Keratinocyte (primary cell): ENCODE measurements at regions not wholly inside any gene's neighbourhood (a gene's known extent, or its start where the extent isn't known, plus 50 kb on each side); places are given as distances from the start of the nearest gene placed in this dataset.

Experiments
- DNase-seq: peaks from one replicate; pipeline ENCODE4 v3.0.0-alpha.2; 2011; ENCODE audit warnings: low read depth, missing footprints, low spot score
- FAIRE-seq: peaks from 2 replicates; lab custom pipeline; 2011; peaks lifted over from hg19 to GRCh38; lab: Jason Lieb, UNC
- H2AFZ ChIP-seq: 2 replicates; pipeline ENCODE4 v1.6.0; 2012; ENCODE audit warnings: low read length, control low read depth, inconsistent platforms; ENCODE audit not compliant: control insufficient read depth
- H3K27ac ChIP-seq: 2 replicates; pipeline ENCODE4 v1.5.1; 2011; ENCODE audit warnings: low read length; ENCODE audit not compliant: control insufficient read depth, insufficient read depth
- H3K27me3 ChIP-seq: 3 replicates; pipeline ENCODE4 v1.6.0; 2011; ENCODE audit warnings: low read length; ENCODE audit not compliant: control insufficient read depth, insufficient read depth; ENCODE audit errors: extremely low read depth
- H3K36me3 ChIP-seq, 2 experiments: 2 replicates in 1 of 2; 3 replicates in 1 of 2; pipeline ENCODE4 v1.5.1; 2011; ENCODE audit warnings: low read length in 2 of 2, mild to moderate bottlenecking in 1 of 2; ENCODE audit not compliant: control insufficient read depth in 2 of 2, insufficient read depth in 2 of 2; ENCODE audit errors: extremely low read depth in 1 of 2
- H3K4me1 ChIP-seq: 3 replicates; pipeline ENCODE4 v1.5.1; 2011; ENCODE audit warnings: low read length; ENCODE audit not compliant: control insufficient read depth, insufficient read depth; ENCODE audit errors: extremely low read depth
- H3K4me2 ChIP-seq: 3 replicates; pipeline ENCODE4 v1.6.0; 2011; ENCODE audit warnings: low read depth, low read length; ENCODE audit not compliant: control insufficient read depth, insufficient read depth; ENCODE audit errors: extremely low read depth
- H3K4me3 ChIP-seq, 3 experiments: fragments of 200-600 bp in 1 of 3; sonication (generic) in 1 of 3; 2 replicates in 2 of 3; 3 replicates in 1 of 3; pipeline ENCODE4 v1.5.1; 2011 to 2016; ENCODE audit warnings: low read length in 3 of 3, mild to moderate bottlenecking in 3 of 3, control low read depth in 2 of 3, inconsistent platforms in 1 of 3, low read depth in 1 of 3, mixed read lengths in 1 of 3, mixed run types in 1 of 3, moderate library complexity in 1 of 3; ENCODE audit not compliant: control insufficient read depth in 2 of 3, insufficient read depth in 2 of 3; ENCODE audit errors: extremely low read depth in 1 of 3
- H3K79me2 ChIP-seq: 2 replicates; pipeline ENCODE4 v1.6.0; 2012; ENCODE audit warnings: low read length; ENCODE audit not compliant: control insufficient read depth, insufficient read depth
- H3K9ac ChIP-seq: 3 replicates; pipeline ENCODE4 v1.6.0; 2011; ENCODE audit warnings: low read length; ENCODE audit not compliant: control insufficient read depth, insufficient read depth; ENCODE audit errors: extremely low read depth
- H3K9me1 ChIP-seq: 3 replicates; pipeline ENCODE4 v1.6.0; 2011; ENCODE audit warnings: low read length; ENCODE audit not compliant: control insufficient read depth, insufficient read depth; ENCODE audit errors: extremely low read depth
- H3K9me3 ChIP-seq: 2 replicates; pipeline ENCODE4 v1.5.1; 2012; ENCODE audit warnings: low read depth, low read length; ENCODE audit not compliant: control insufficient read depth
- H4K20me1 ChIP-seq: 3 replicates; pipeline ENCODE4 v1.6.0; 2011; ENCODE audit warnings: low read length; ENCODE audit not compliant: control insufficient read depth, insufficient read depth; ENCODE audit errors: extremely low read depth
- EZH2 ChIP-seq: IDR thresholded peaks from one replicate; pipeline ENCODE4 v1.6.1; 2012; ENCODE audit warnings: inconsistent platforms, mild to moderate bottlenecking, low read length, moderate library complexity
- dilution Hi-C: fragments of 300-500 bp; cut with MboI; formaldehyde crosslinking; loops from one replicate; pipeline ENCODE4 v1.7.0; 2020; ENCODE audit warnings: low sequenced_read_pairs; ENCODE audit not compliant: extremely low pct_ligation_motif_present
- TF ChIP-seq, protein P1 (sequence below), 3 experiments: IDR thresholded peaks in 1 of 3; conservative IDR thresholded peaks in 1 of 3; optimal IDR thresholded peaks in 1 of 3; 2 replicates in 2 of 3; 3 replicates in 1 of 3; pipeline versions ENCODE3 to v1.5.1; 2011; ENCODE audit warnings: low read length in 3 of 3, mild to moderate bottlenecking in 3 of 3, moderate library complexity in 2 of 3, control low read depth in 1 of 3, inconsistent platforms in 1 of 3; ENCODE audit not compliant: insufficient read depth in 2 of 3; ENCODE audit errors: extremely low read depth in 1 of 3

DNA sequence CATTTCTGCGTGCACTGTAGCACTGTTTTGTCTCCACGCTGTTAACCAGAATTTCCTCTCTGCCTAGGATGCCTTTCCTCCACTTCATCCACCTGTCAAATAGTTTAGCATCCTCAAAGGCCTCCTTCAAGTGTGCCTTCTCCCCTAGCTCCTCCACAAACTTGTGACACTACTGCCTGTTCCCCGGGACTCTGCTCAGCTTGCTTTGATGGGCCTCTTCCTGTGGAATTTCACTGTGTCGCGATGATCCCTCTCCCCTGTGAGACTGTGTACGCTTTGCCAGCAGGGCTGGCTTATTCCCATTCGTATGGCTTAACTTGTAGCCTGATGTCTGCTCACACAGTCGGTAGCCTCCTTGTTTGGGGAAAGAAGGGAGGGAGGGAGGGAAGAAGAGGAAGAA is 426.8 kb downstream of the VRK1 start:
- FAIRE-seq (no peak), DNase-seq (no peak)
- H3K36me3 ChIP-seq: no peaks in the 10 kb centered on the region
- H2AFZ ChIP-seq: no peak overlapping the region
- H3K4me2 ChIP-seq: no peak overlapping the region
- TF ChIP-seq EZH2: no peak
- TF ChIP-seq, protein P1, sequence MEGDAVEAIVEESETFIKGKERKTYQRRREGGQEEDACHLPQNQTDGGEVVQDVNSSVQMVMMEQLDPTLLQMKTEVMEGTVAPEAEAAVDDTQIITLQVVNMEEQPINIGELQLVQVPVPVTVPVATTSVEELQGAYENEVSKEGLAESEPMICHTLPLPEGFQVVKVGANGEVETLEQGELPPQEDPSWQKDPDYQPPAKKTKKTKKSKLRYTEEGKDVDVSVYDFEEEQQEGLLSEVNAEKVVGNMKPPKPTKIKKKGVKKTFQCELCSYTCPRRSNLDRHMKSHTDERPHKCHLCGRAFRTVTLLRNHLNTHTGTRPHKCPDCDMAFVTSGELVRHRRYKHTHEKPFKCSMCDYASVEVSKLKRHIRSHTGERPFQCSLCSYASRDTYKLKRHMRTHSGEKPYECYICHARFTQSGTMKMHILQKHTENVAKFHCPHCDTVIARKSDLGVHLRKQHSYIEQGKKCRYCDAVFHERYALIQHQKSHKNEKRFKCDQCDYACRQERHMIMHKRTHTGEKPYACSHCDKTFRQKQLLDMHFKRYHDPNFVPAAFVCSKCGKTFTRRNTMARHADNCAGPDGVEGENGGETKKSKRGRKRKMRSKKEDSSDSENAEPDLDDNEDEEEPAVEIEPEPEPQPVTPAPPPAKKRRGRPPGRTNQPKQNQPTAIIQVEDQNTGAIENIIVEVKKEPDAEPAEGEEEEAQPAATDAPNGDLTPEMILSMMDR (optimal IDR thresholded peaks at IDR 0.05 in 1 of 3, IDR thresholded peaks at IDR 0.05 in 1 of 3, conservative IDR thresholded peaks at IDR 0.05 in 1 of 3; ENCODE audit: extremely low read depth in 1 of 3, insufficient read depth in 2 of 3, low read length in 3 of 3): no peak
- dilution Hi-C loops: no loop called here
- no peaks in the 10 kb centered on the region for H3K4me1 ChIP-seq
- no peak overlapping the region for H3K27ac ChIP-seq
- H4K20me1 ChIP-seq: no peaks in the 10 kb centered on the region
- no peak overlapping the region for H3K9ac ChIP-seq
- no peaks in the 10 kb centered on the region for H3K9me1 ChIP-seq
- peaks cover 27% of the 10 kb centered on the region for H3K27me3 ChIP-seq
- no peaks in the 10 kb centered on the region for H3K79me2 ChIP-seq
- H3K9me3 ChIP-seq: no peaks in the 10 kb centered on the region
- no peak overlapping the region for H3K4me3 ChIP-seq

DNA sequence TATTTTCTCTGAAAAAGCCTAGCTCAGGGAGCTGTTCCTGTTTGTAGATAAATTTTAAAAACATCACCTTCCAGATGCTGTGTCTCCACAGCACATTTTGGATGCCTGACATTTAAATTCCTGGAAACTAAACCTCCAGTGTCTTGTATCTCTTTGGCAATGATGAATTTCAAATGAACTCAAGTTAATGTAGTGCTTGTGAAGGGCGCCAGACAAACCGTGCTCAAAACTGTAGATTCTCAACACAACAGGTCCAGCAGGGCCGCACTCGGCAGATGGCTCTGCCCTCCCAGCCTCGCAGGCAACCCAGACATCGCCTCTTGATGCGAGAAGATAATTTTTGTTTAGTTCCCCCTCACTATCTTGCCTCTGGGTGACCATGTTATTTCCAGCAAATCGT is 432.9 kb downstream of the VRK1 start:
- Histone ChIP-seq H3K36me3 (no peaks in the 10 kb centered on the region), H3K27ac (no peak overlapping the region), H3K9me1 (no peaks in the 10 kb centered on the region), H4K20me1 (no peaks in the 10 kb centered on the region), H3K4me3 (no peak overlapping the region), H3K9ac (no peak overlapping the region), H3K4me2 (no peak overlapping the region), H3K79me2 (no peaks in the 10 kb centered on the region), H3K9me3 (no peaks in the 10 kb centered on the region), H3K27me3 (peaks cover 19% of the 10 kb centered on the region), H2AFZ (no peak overlapping the region), H3K4me1 (no peaks in the 10 kb centered on the region)
- TF ChIP-seq, protein P1 (optimal IDR thresholded peaks at IDR 0.05 in 1 of 3, IDR thresholded peaks at IDR 0.05 in 1 of 3, conservative IDR thresholded peaks at IDR 0.05 in 1 of 3; ENCODE audit: extremely low read depth in 1 of 3, insufficient read depth in 2 of 3, low read length in 3 of 3): no peak
- TF ChIP-seq EZH2: no peak
- FAIRE-seq (no peak), DNase-seq (no peak)
- dilution Hi-C loops: no loop called here
